D341Med (cell line): ENCODE measurements at regions not wholly inside any gene's neighbourhood (a gene's known extent, or its start where the extent isn't known, plus 50 kb on each side); places are given as distances from the start of the nearest gene placed in this dataset.

ENCODE experiments used
- DNase-seq: peaks from one replicate; pipeline ENCODE4 v3.0.0; 2012; ENCODE audit warnings: low spot score

GRCh38 chr1:222105393-222105737, 363.5 kb upstream of the DUSP10 start:
- no peak for DNase-seq

GRCh38 chr1:222104694-222105392, 363.0 kb upstream of the DUSP10 start:
- peak; percentile 60 for DNase-seq

- DNase-seq: no peak
Observed at GRCh38 chr1:222104097-222104496, 362.2 kb upstream of the DUSP10 start.

- DNase-seq: no peak
Observed at GRCh38 chr1:222099746-222100145, 357.9 kb upstream of the DUSP10 start.

GRCh38 chr1:222098404-222098803, 356.5 kb upstream of the DUSP10 start:
- DNase-seq: no peak

- no peak for DNase-seq
Observed at GRCh38 chr1:222097588-222097987, 355.7 kb upstream of the DUSP10 start.

- no peak for DNase-seq
Observed at GRCh38 chr1:222096883-222097282, 355.0 kb upstream of the DUSP10 start.

GRCh38 chr1:222096476-222096772, 354.5 kb upstream of the DUSP10 start:
- DNase-seq: no peak

GRCh38 chr1:222095606-222096475, 354.0 kb upstream of the DUSP10 start:
- DNase-seq: peak; percentile 80

GRCh38 chr1:222093518-222093917, 351.6 kb upstream of the DUSP10 start:
- DNase-seq: no peak

GRCh38 chr1:222090103-222090502, 348.2 kb upstream of the DUSP10 start:
- DNase-seq: no peak

- no peak for DNase-seq
Observed at GRCh38 chr1:222087221-222087920, 345.5 kb upstream of the DUSP10 start.

GRCh38 chr1:222084996-222085395, 343.1 kb upstream of the DUSP10 start:
- DNase-seq: no peak

- no peak for DNase-seq
Observed at GRCh38 chr1:222084048-222084447, 342.2 kb upstream of the DUSP10 start.

- DNase-seq: no peak
Observed at GRCh38 chr1:222081859-222082258, 340.0 kb upstream of the DUSP10 start.

- no peak for DNase-seq
Observed at GRCh38 chr1:222079566-222079965, 337.7 kb upstream of the DUSP10 start.

- no peak for DNase-seq
Observed at GRCh38 chr1:222077206-222077605, 335.3 kb upstream of the DUSP10 start.

GRCh38 chr1:222074317-222074716, 332.4 kb upstream of the DUSP10 start:
- DNase-seq: no peak

- DNase-seq: no peak
Observed at GRCh38 chr1:222073307-222073995, 331.6 kb upstream of the DUSP10 start.

GRCh38 chr1:222071387-222071786, 329.5 kb upstream of the DUSP10 start:
- no peak for DNase-seq

GRCh38 chr1:222068937-222069336, 327.0 kb upstream of the DUSP10 start:
- DNase-seq: no peak

GRCh38 chr1:222068101-222068500, 326.2 kb upstream of the DUSP10 start:
- no peak for DNase-seq

- DNase-seq: no peak
Observed at GRCh38 chr1:222066539-222066938, 324.6 kb upstream of the DUSP10 start.
